ENCODE measurements at regions not wholly inside any gene's neighbourhood (a gene's known extent, or its start where the extent isn't known, plus 50 kb on each side); places are given as distances from the start of the nearest gene placed in this dataset.

DNA sequence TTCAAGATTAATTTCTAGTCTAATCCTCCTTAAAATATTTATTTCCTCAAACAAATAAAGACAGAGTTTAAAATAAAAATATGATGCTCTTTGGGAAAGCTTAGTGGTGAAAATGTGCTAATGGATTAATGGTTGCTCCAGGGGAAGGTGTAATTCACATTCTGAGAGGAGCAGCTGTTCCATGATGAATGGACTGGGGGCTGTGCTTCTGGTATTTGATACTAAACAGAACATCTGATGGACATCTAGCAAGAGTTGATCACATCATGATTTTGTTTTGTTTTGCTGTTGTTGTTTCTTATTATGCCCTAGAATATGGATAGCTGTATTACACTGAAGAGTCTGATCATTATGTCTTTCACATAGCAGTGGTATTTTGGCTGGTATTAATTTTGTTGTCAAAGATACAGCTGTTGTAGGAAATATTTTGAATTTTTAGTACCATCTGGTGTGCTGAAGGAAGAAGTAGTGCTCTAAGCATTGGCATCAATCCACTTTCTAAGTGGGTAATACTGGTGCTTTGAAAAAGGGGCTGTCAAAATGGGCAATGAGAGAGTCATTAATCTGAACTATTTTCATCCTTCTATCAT is 296.4 kb downstream of the ADAMTS20 start:
- Histone ChIP-seq H3K4me3 (ENCODE audit: insufficient read depth, low read depth, low read length) (no peak overlapping the region), H4K20me1 (ENCODE audit: insufficient read depth, low read length) (no peaks in the 10 kb centered on the region), H3K9me3 (ENCODE audit: insufficient read depth, low read depth, low read length) (no peaks in the 10 kb centered on the region), H3K79me2 (ENCODE audit: insufficient read depth, low read length) (no peaks in the 10 kb centered on the region), H3K27ac (ENCODE audit: low read depth, low read length) (no peak overlapping the region), H3K4me1 (ENCODE audit: insufficient read depth, low read length) (no peaks in the 10 kb centered on the region), H3K4me2 (ENCODE audit: low read length) (no peak overlapping the region), H3K9ac (ENCODE audit: low read length) (no peak overlapping the region), H2AFZ (ENCODE audit: low read depth, low read length) (no peak overlapping the region), H3K36me3 (ENCODE audit: insufficient read depth, low read length) (no peaks in the 10 kb centered on the region), H3K27me3 (ENCODE audit: insufficient read depth, low read length) (no peaks in the 10 kb centered on the region)
- H3K4me3 Mint-ChIP-seq (ENCODE audit: unreplicated experiment), result no peak overlapping the region
- H3K4me1 Mint-ChIP-seq (ENCODE audit: low read depth, unreplicated experiment), result no peaks in the 10 kb centered on the region
- no peaks in the 10 kb centered on the region for H3K27me3 Mint-ChIP-seq (ENCODE audit: low read depth, unreplicated experiment)
- no peak for TF ChIP-seq EZH2 (IDR thresholded peaks at IDR 0.05; ENCODE audit: insufficient read depth, low read length)
- TF ChIP-seq, protein P1, sequence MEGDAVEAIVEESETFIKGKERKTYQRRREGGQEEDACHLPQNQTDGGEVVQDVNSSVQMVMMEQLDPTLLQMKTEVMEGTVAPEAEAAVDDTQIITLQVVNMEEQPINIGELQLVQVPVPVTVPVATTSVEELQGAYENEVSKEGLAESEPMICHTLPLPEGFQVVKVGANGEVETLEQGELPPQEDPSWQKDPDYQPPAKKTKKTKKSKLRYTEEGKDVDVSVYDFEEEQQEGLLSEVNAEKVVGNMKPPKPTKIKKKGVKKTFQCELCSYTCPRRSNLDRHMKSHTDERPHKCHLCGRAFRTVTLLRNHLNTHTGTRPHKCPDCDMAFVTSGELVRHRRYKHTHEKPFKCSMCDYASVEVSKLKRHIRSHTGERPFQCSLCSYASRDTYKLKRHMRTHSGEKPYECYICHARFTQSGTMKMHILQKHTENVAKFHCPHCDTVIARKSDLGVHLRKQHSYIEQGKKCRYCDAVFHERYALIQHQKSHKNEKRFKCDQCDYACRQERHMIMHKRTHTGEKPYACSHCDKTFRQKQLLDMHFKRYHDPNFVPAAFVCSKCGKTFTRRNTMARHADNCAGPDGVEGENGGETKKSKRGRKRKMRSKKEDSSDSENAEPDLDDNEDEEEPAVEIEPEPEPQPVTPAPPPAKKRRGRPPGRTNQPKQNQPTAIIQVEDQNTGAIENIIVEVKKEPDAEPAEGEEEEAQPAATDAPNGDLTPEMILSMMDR (IDR thresholded peaks at IDR 0.05; ENCODE audit: insufficient read depth, low read depth, low read length), result no peak
- FAIRE-seq (no peak), DNase-seq (ENCODE audit: low read depth) (no peak)
- no peaks in the 10 kb centered on the region for H3K9me3 Mint-ChIP-seq (ENCODE audit: unreplicated experiment)
- no peak overlapping the region for H3K27ac Mint-ChIP-seq (ENCODE audit: unreplicated experiment)
- no peaks in the 10 kb centered on the region for H3K36me3 Mint-ChIP-seq (ENCODE audit: low read depth, unreplicated experiment)

DNA sequence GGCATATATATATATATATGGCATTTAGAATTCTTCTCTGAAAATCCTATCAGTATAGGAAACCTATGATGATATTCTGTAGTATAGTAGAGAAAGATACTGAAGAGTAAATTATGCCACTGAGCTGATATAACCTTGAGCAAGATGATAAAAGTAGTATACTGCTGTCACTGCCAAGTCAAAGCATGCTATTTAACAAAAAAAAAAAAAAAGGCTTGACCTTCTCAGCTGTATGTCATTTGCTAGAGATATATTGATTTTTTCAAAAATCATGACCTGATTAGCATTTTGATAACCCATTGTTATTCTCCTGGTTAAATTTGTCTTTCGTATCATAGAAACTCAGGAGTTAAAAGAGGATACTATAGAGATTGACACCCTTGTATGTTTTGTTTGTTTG is 299.4 kb downstream of the ADAMTS20 start:
- TF ChIP-seq EZH2 (IDR thresholded peaks at IDR 0.05; ENCODE audit: insufficient read depth, low read length), result no peak
- TF ChIP-seq, protein P1 (IDR thresholded peaks at IDR 0.05; ENCODE audit: insufficient read depth, low read depth, low read length), result no peak
- H3K4me1 ChIP-seq (ENCODE audit: insufficient read depth, low read length), result no peaks in the 10 kb centered on the region

DNA sequence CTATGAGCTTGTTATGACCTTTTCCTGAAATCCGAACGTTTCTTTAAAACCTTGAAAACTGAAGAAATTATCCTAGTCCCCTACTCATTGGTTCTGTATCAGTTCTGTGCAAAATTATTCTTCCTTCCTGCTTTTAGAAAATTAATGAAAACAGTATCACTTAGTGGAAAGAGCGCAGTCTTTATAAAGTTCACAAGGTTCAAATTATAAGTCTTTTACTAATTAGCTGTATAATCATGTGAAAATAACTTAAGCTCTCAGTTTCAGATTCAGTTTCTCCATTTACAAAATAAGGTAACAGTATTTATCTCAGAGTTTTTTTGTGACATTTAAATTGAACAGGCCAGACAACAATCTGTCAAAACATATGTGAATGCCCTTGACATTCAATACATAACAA is 306.1 kb downstream of the ADAMTS20 start:
- Mint-ChIP-seq H3K4me1 (ENCODE audit: low read depth, unreplicated experiment) (peaks cover 3% of the 10 kb centered on the region), H3K4me3 (ENCODE audit: unreplicated experiment) (no peak overlapping the region), H3K36me3 (ENCODE audit: low read depth, unreplicated experiment) (no peaks in the 10 kb centered on the region), H3K9me3 (ENCODE audit: unreplicated experiment) (no peaks in the 10 kb centered on the region), H3K27ac (ENCODE audit: unreplicated experiment) (no peak overlapping the region), H3K27me3 (ENCODE audit: low read depth, unreplicated experiment) (no peaks in the 10 kb centered on the region)
- DNase-seq (ENCODE audit: low read depth), result no peak
- no peaks in the 10 kb centered on the region for H3K79me2 ChIP-seq (ENCODE audit: insufficient read depth, low read length)
- no peak overlapping the region for H2AFZ ChIP-seq (ENCODE audit: low read depth, low read length)
- H3K9me3 ChIP-seq (ENCODE audit: insufficient read depth, low read depth, low read length), result no peaks in the 10 kb centered on the region
- TF ChIP-seq, protein P1 (IDR thresholded peaks at IDR 0.05; ENCODE audit: insufficient read depth, low read depth, low read length), result no peak
- TF ChIP-seq EZH2 (IDR thresholded peaks at IDR 0.05; ENCODE audit: insufficient read depth, low read length), result no peak
- FAIRE-seq, result no peak
- no peak overlapping the region for H3K27ac ChIP-seq (ENCODE audit: low read depth, low read length)
- H3K36me3 ChIP-seq (ENCODE audit: insufficient read depth, low read length), result no peaks in the 10 kb centered on the region
- no peak overlapping the region for H3K4me3 ChIP-seq (ENCODE audit: insufficient read depth, low read depth, low read length)
- H3K27me3 ChIP-seq (ENCODE audit: insufficient read depth, low read length), result no peaks in the 10 kb centered on the region
- no peaks in the 10 kb centered on the region for H4K20me1 ChIP-seq (ENCODE audit: insufficient read depth, low read length)
- no peak overlapping the region for H3K4me2 ChIP-seq (ENCODE audit: low read length)
- no peaks in the 10 kb centered on the region for H3K4me1 ChIP-seq (ENCODE audit: insufficient read depth, low read length)
- no peak overlapping the region for H3K9ac ChIP-seq (ENCODE audit: low read length)

More for the DNA sequence above, 299.4 kb downstream of the ADAMTS20 start:
- Mint-ChIP-seq H3K36me3 (ENCODE audit: low read depth, unreplicated experiment) (no peaks in the 10 kb centered on the region), H3K9me3 (ENCODE audit: unreplicated experiment) (no peaks in the 10 kb centered on the region), H3K27me3 (ENCODE audit: low read depth, unreplicated experiment) (no peaks in the 10 kb centered on the region), H3K27ac (ENCODE audit: unreplicated experiment) (no peak overlapping the region), H3K4me3 (ENCODE audit: unreplicated experiment) (no peak overlapping the region), H3K4me1 (ENCODE audit: low read depth, unreplicated experiment) (no peaks in the 10 kb centered on the region)
- DNase-seq (ENCODE audit: low read depth), result no peak
- Histone ChIP-seq H3K36me3 (ENCODE audit: insufficient read depth, low read length) (no peaks in the 10 kb centered on the region), H2AFZ (ENCODE audit: low read depth, low read length) (no peak overlapping the region), H3K9ac (ENCODE audit: low read length) (no peak overlapping the region), H3K4me2 (ENCODE audit: low read length) (no peak overlapping the region), H3K9me3 (ENCODE audit: insufficient read depth, low read depth, low read length) (no peaks in the 10 kb centered on the region), H3K4me3 (ENCODE audit: insufficient read depth, low read depth, low read length) (no peak overlapping the region), H3K27me3 (ENCODE audit: insufficient read depth, low read length) (no peaks in the 10 kb centered on the region), H3K27ac (ENCODE audit: low read depth, low read length) (no peak overlapping the region), H3K79me2 (ENCODE audit: insufficient read depth, low read length) (no peaks in the 10 kb centered on the region), H4K20me1 (ENCODE audit: insufficient read depth, low read length) (no peaks in the 10 kb centered on the region)
- FAIRE-seq, result no peak
